Aorta (tissue), 5 donors: ENCODE measurements at regions not wholly inside any gene's neighbourhood (a gene's known extent, or its start where the extent isn't known, plus 50 kb on each side); places are given as distances from the start of the nearest gene placed in this dataset.

Source experiments
- ATAC-seq: fragments of 200-7000 bp; cut with Tn5 transposase; one replicate; pipeline ENCODE4 v1.9.1; 2022; ENCODE audit warnings: moderate library complexity; ENCODE audit not compliant: low FRiP score
- DNase-seq, 2 donors: peaks; one replicate each; pipeline ENCODE4 v3.0.0-alpha.2; 2020
- H3K27ac ChIP-seq, 2 donors: one replicate each; pipeline ENCODE4 v1.5.1; 2013; ENCODE audit warnings: low read length in 2 of 2, mild to moderate bottlenecking in 2 of 2, moderate library complexity in 2 of 2, control low read depth in 1 of 2, inconsistent platforms in 1 of 2, low read depth in 1 of 2
- H3K27me3 ChIP-seq, 2 donors: one replicate each; pipeline ENCODE4 v1.6.1; 2013; ENCODE audit warnings: control low read depth in 1 of 2, low read length in 1 of 2, mild to moderate bottlenecking in 1 of 2, moderate library complexity in 1 of 2; ENCODE audit not compliant: insufficient read depth in 2 of 2, control insufficient read depth in 1 of 2
- H3K36me3 ChIP-seq, 2 donors: one replicate each; pipeline ENCODE4 v1.6.1; 2013; ENCODE audit warnings: control low read depth in 1 of 2, low read length in 1 of 2, mild to moderate bottlenecking in 1 of 2; ENCODE audit not compliant: insufficient read depth in 2 of 2, control insufficient read depth in 1 of 2
- H3K4me1 ChIP-seq, 2 donors: one replicate each; pipeline ENCODE4 v1.6.1; 2013; ENCODE audit warnings: low read length in 2 of 2, control low read depth in 1 of 2, mild to moderate bottlenecking in 1 of 2, moderate library complexity in 1 of 2; ENCODE audit not compliant: insufficient read depth in 2 of 2, control insufficient read depth in 1 of 2
- H3K4me3 ChIP-seq, 2 donors: one replicate each; pipeline ENCODE4 v1.5.1; 2013; ENCODE audit warnings: low read length in 2 of 2, control low read depth in 1 of 2, mild to moderate bottlenecking in 1 of 2
- H3K9me3 ChIP-seq: one replicate; pipeline ENCODE4 v1.6.1; 2013; ENCODE audit warnings: mild to moderate bottlenecking, low read length; ENCODE audit not compliant: control insufficient read depth
- WGBS, 2 donors: extraction: QIAGEN DNeasy Blood & Tissue Kit; methylation state at CpG; one replicate each; pipeline ENCODE4 v1.1.7; 2013; 5-methylcytosine and 5-hydroxymethylcytosine counted together
- intact Hi-C, 2 donors: fragments of 100-400 bp; cut with DNase I; formaldehyde crosslinking; loops; one replicate each; pipeline versions ENCODE4 v1.14.2 to v1.15.0; 2022
- donor health status: healthy with polysubstance abuse.
- donor health status: Bipolar disorder and iron deficiency.
- donor health status: DM: no; HTN: no; CAD: no.
- donor health status: DM: no; HTN: no; CAD: no.
- donor health status: DM: yes; HTN: yes; CAD: no.

GRCh38 chr9:135029463-135029862 lies 58.0 kb upstream of the OLFM1 start:
- Histone ChIP-seq H3K9me3 (peaks cover 1% of the 10 kb centered on the region), H3K27ac (no peak overlapping the region), H3K27me3 (no peaks in the 10 kb centered on the region), H3K4me3 (no peak overlapping the region), H3K36me3 (no peaks in the 10 kb centered on the region), H3K4me1 (no peaks in the 10 kb centered on the region)
- intact Hi-C loops = no loop called here
- WGBS, 2 donors = 74 to 77% methylated on average over 13 of the region's 13 CpGs
- no peak for ATAC-seq
- DNase-seq = no peak

DNA sequence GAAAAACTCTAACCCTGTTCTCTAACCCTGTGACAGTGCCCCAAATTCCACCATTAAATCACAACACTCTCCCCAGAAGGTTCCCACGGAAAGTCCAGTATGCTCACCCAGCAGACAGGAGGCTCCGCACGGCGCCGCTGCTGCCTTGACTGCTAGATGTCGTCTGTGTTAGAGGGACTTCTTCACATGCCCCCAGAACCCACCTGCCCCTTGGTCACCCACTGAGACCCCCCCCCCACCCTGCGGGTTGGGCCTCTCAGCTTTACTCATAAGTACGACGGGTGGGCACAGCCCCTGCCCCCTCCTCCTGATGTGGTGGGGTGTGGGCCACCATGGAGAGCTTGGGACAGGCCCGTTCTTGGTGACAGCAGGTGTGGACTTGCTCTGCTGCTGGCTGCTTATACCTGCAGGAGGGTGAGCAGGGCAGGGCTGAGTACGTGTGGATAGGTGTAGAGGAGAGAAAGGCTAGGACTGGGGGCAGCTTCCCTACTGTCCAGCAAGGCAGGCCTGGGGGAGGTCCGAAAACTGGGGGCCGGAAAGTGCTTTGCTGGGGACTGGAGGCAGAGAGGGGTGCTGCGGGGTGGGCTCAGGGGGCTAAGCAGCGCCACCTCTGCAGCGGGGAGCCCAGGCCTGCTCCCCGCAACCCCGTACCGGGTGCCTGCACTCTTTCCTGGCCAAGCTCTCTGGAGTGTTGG lies 57.5 kb upstream of the OLFM1 start:
- Histone ChIP-seq H3K27me3 (no peaks in the 10 kb centered on the region), H3K4me1 (no peaks in the 10 kb centered on the region), H3K36me3 (no peaks in the 10 kb centered on the region), H3K9me3 (peaks cover 1% of the 10 kb centered on the region), H3K4me3 (no peak overlapping the region), H3K27ac (no peak overlapping the region)
- intact Hi-C loops = no loop called here
- ATAC-seq (no peak), DNase-seq (peak in 1 of 2 donors; percentile 52)
- 63 to 70% methylated on average over 19 of the region's 19 CpGs for WGBS, 2 donors

- no peaks in the 10 kb centered on the region for H3K27me3 ChIP-seq
- WGBS, 2 donors = 57 to 58% methylated on average over 16 of the region's 16 CpGs
Measured at GRCh38 chr9:135030566-135031226, 56.8 kb upstream of the OLFM1 start.

DNA sequence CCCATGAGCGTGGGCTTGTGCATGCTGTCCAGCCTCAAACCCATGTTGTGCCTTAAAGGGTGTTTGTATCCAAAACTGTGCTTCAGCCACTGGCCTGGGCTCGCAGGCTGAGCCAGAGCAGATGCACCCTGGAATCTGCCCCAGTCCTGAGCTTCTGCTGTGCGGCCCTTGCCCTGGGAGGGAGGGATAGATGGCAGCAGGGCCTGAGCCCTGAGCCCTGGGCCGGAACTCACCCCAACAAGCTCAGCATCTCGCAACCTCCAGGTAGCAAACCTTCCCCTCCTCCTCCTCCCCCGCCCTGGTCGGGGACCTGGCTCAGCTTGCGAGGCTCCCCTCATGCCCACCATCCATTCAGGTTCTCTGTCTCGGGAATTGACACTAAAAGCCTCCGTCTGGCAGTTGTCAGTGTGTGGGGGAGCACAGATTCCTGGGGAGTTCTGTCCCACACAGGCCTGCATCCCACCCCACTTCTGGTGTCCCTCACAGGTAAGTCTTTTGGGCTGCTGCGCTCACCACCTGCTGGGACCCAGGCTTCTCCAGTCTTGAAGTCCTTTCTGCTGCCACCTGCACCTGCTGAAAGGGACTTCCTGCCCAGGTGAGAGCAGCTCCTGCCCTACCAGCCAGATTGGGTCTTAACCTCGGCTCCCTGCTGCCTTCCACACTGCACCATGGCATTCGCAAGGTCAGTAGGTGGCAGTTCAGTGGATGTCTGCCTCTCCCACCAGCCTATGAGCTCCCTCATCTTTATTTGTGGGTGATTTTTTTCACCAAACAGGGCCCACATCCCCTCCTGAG lies 55.2 kb upstream of the OLFM1 start:
- H3K36me3 ChIP-seq = no peaks in the 10 kb centered on the region
- H3K4me3 ChIP-seq = no peak overlapping the region
- H3K27me3 ChIP-seq = no peaks in the 10 kb centered on the region
- WGBS, 2 donors = 74 to 90% methylated on average over 12 to 13 of the region's 13 CpGs
- H3K9me3 ChIP-seq = no peaks in the 10 kb centered on the region
- H3K4me1 ChIP-seq = no peaks in the 10 kb centered on the region
- no peak for ATAC-seq
- DNase-seq = peak in 1 of 2 donors; percentile 51
- intact Hi-C loops = no loop called here
- no peak overlapping the region for H3K27ac ChIP-seq

More at GRCh38 chr9:135030566-135031226, 56.8 kb upstream of the OLFM1 start:
- ATAC-seq (no peak), DNase-seq (peak in 1 of 2 donors; percentile 44)
- no peaks in the 10 kb centered on the region for H3K36me3 ChIP-seq
- intact Hi-C loops = no loop called here
- H3K9me3 ChIP-seq = peaks cover 1% of the 10 kb centered on the region
- no peak overlapping the region for H3K4me3 ChIP-seq
- H3K4me1 ChIP-seq = no peaks in the 10 kb centered on the region
- no peak overlapping the region for H3K27ac ChIP-seq

- ATAC-seq (no peak), DNase-seq (peak in 1 of 2 donors; percentile 66)
- Histone ChIP-seq H3K4me3 (no peak overlapping the region), H3K27ac (no peak overlapping the region), H3K36me3 (no peaks in the 10 kb centered on the region), H3K4me1 (no peaks in the 10 kb centered on the region), H3K9me3 (no peaks in the 10 kb centered on the region), H3K27me3 (no peaks in the 10 kb centered on the region)
- 79% methylated on average over 22 of the region's 22 CpGs for WGBS, 2 donors
- intact Hi-C loops = no loop called here
Measured at GRCh38 chr9:135032868-135033460, 54.5 kb upstream of the OLFM1 start.

DNA sequence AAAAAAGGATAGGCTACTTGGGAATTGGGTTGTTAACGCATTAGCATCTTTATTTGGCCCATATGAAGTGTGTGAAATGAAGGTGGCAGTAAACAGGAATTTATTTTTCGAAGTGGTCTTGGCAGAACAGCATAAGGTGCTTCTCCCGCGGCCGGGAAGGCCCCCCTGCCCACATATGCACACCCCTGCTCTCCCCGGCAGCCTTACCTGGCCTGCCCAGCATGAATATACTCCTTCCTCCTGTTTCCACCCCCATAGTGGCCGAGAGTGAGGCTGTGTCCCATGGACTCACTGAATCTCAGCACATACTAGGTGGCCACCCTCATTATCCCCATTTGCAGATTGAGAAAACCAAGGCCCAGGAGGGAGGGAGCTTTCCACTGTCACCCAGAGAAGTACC lies 54.0 kb upstream of the OLFM1 start:
- no peak overlapping the region for H3K4me3 ChIP-seq
- intact Hi-C loops = no loop called here

DNA sequence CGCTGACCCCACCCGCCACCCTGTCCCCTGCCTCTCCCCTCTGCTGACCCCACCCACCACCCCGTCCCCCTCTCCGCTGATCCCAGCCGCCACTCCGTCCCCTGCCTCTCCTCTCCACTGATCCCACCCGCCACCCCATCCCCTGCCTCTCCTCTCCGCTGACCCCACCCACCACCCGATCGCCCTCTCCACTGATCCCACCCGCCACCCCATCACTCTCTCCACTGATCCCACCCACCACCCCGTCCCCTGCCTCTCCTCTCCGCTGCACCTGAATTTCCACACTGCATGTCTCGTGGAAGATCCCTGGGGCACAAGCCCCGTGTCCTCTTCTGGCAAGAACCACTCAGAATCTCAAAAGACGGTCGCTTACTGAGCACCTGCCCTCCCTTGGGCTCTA lies 53.4 kb upstream of the OLFM1 start:
- no peak overlapping the region for H3K27ac ChIP-seq
- no peaks in the 10 kb centered on the region for H3K9me3 ChIP-seq
- 85% methylated on average over 13 to 17 of the region's 17 CpGs for WGBS, 2 donors
- no peaks in the 10 kb centered on the region for H3K36me3 ChIP-seq
- H3K4me1 ChIP-seq = no peaks in the 10 kb centered on the region
- DNase-seq (peak in 1 of 2 donors; percentile 33), ATAC-seq (no peak)
- intact Hi-C loops = no loop called here
- H3K4me3 ChIP-seq = no peak overlapping the region
- no peaks in the 10 kb centered on the region for H3K27me3 ChIP-seq

More for the DNA sequence above, 54.0 kb upstream of the OLFM1 start:
- Histone ChIP-seq H3K9me3 (no peaks in the 10 kb centered on the region), H3K36me3 (no peaks in the 10 kb centered on the region), H3K4me1 (no peaks in the 10 kb centered on the region), H3K27me3 (no peaks in the 10 kb centered on the region), H3K27ac (no peak overlapping the region)
- 73 to 79% methylated on average over 7 of the region's 7 CpGs for WGBS, 2 donors
- no peak for ATAC-seq
- peak in 1 of 2 donors; percentile 44 for DNase-seq

DNA sequence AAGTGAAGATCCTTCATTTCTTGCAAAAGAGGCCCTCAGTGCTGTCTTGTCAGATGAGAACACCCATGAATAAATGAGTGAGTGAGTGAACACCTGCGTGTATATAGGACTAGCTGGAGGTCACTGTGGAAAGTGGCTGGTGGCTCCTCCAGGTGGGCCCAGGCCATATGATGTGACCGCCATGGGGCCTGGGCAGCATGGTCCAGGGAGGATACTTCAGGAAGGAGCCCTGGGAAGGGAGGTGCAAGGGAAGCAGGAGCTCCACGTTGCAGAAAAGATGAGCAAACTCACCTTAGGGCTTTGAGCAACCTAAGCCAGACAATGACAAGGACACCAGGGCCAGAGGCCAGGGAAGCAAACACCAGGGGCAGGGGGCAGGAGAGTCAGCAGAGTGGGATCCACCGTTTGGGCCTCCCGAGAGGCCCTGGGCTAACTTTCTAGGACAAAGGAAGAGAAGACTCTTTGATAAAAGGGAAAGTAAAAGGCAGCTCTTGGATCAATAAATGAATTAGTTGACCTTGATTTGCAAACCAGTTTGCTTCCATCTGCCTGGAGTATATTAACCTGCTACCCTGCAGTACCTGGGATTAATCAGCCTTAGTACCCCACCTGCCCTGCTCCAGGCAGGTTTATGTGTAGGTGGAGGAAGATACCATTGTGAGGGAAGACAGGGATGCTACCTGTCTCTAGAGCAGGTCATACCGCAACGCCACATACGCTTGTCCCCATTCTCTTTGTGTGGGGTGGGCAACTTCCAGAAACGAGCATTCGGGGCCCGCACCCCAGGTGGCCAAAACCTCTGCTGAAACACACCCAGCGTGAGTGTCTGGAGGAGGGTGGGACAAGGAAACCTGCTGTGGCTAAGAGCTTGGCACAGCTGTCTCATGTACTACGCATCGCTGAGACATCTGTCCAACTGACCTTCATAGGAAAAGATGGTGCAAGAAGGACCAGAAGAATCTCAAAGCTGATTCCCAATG lies 51.4 kb upstream of the OLFM1 start:
- no peaks in the 10 kb centered on the region for H3K36me3 ChIP-seq
- no peak overlapping the region for H3K27ac ChIP-seq
- DNase-seq = peak in 1 of 2 donors; percentile 33
- H3K4me3 ChIP-seq = no peak overlapping the region
- H3K4me1 ChIP-seq = no peaks in the 10 kb centered on the region
- H3K27me3 ChIP-seq = no peaks in the 10 kb centered on the region
- 85 to 87% methylated on average over 14 of the region's 14 CpGs for WGBS, 2 donors
- intact Hi-C loops = no loop called here
- no peak for ATAC-seq
- no peaks in the 10 kb centered on the region for H3K9me3 ChIP-seq
